Erythroblast (primary cell): ENCODE measurements at regions not wholly inside any gene's neighbourhood (a gene's known extent, or its start where the extent isn't known, plus 50 kb on each side); places are given as distances from the start of the nearest gene placed in this dataset.
A peak's percentile ranks its signal among the peaks of the same experiment; 100 is the strongest.

ENCODE experiments used
- DNase-seq, 2 experiments: peaks; one replicate each; lab custom pipeline; 2025; lab: John Stamatoyannopoulos, UW
- GATA1 ChIP-seq: IDR thresholded peaks from 2 replicates; pipeline ENCODE4 v1.6.1; 2011; ENCODE audit warnings: low read depth, mild to moderate bottlenecking, control low read depth, low read length, moderate library complexity
- POLR2A ChIP-seq: IDR thresholded peaks from 2 replicates; pipeline ENCODE4 v1.6.1; 2011; ENCODE audit warnings: mild to moderate bottlenecking, low read length

- DNase-seq = no peak
- no peak for TF ChIP-seq GATA1
- TF ChIP-seq POLR2A = no peak
Measured at GRCh38 chrX:10021461-10022272, 54.5 kb downstream of the CLDN34 start.

DNA sequence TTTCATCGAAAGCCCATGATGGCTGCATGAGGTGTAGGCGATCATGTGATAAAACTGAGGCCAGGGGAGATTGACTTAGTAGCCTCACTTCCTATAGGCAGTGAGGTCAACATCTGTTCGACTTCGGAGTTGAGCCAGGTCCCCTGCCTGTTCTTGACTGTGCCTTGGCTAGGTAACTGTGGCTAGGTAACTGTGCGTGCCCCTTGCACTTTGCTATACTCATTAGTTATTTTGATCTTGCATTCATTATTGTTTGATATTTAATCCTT is 55.0 kb downstream of the CLDN34 start:
- TF ChIP-seq GATA1 = no peak
- no peak for TF ChIP-seq POLR2A
- no peak for DNase-seq

GRCh38 chrX:10022580-10023245 is 55.6 kb downstream of the CLDN34 start:
- no peak for TF ChIP-seq GATA1
- TF ChIP-seq POLR2A = no peak
- DNase-seq = peak in 1 of 2 experiments; percentile 3

DNA sequence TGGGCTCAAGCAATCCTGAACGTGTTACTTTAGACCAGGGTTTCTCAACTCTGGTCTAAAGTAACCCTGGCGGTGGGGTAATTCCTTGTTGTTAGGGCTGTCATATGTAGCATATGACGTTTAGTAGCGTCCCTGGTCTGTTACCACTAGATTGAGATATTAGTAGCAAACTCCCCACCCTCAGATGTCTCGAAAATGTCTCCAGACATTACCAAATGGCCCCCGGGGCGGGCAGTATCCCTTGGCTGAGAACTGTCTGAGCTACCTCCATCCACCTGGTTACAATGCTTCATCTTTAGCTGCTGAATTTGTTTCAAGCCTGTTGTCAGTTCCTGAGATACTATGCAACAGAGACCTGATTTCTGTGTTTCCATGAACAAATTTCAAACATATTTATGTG is 56.7 kb downstream of the CLDN34 start:
- TF ChIP-seq POLR2A (no peak), GATA1 (no peak)
- DNase-seq = no peak

- TF ChIP-seq POLR2A (no peak), GATA1 (no peak)
- no peak for DNase-seq
Measured at GRCh38 chrX:10025742-10026493, 58.8 kb downstream of the CLDN34 start.

- no peak for TF ChIP-seq POLR2A
- DNase-seq = no peak
Measured at GRCh38 chrX:10028283-10029104, 61.3 kb downstream of the CLDN34 start.

DNA sequence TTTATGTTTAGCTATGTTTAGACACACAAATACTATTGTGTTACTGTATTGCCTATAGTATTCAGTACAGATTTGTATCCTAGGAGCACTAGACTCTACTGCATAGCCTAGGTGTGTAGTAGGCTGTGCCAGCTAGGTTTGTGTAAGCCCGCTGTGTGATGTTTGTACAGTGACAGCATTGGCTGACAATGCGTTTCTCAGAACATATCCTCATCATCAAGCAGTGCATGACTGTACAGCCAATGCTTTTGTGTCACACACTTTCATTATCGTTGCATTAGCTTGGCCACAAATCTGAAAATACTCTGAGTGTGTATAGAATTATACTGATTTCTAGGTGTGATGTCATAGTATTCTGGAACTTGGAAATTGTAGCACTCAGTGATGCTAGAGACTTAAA is 63.4 kb downstream of the CLDN34 start:
- DNase-seq = peak in 1 of 2 experiments; percentile 7
- TF ChIP-seq POLR2A (no peak), GATA1 (no peak)

DNA sequence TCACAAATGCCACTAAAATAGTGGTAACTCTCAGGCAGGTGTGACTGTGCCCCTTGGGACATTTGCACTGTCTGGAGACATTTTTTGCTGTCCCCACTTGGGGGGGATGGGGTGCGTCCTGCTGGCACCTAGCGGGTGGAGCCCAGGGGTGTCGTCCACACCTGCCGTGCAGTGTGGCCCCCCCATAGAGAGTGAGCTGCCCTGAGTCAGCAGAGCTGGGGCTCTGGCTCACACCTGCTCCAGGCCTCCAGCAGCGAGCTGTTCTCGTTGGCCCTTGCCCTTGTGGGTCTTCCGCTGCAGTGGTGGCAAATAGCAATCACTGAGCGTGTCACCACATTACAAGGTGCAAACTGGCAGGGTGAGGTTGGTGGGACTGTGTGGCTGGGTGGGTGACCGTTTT is 64.6 kb downstream of the CLDN34 start:
- DNase-seq = no peak
- no peak for TF ChIP-seq GATA1
- no peak for TF ChIP-seq POLR2A

GRCh38 chrX:10032147-10032546 is 65.0 kb downstream of the CLDN34 start:
- TF ChIP-seq POLR2A (no peak), GATA1 (no peak)
- peak; percentile 64 to 75 for DNase-seq

- DNase-seq = peak; percentile 74 to 76
- TF ChIP-seq POLR2A = peak; percentile 57
- TF ChIP-seq GATA1 = no peak
Measured at GRCh38 chrX:10033375-10034007, 66.3 kb downstream of the CLDN34 start.

- TF ChIP-seq POLR2A = no peak
- no peak for TF ChIP-seq GATA1
- peak in 1 of 2 experiments; percentile 18 for DNase-seq
Measured at GRCh38 chrX:10034740-10035260, 67.6 kb downstream of the CLDN34 start.

- no peak for TF ChIP-seq POLR2A
- no peak for TF ChIP-seq GATA1
- no peak for DNase-seq
Measured at GRCh38 chrX:10038585-10038984, 71.4 kb downstream of the CLDN34 start.
